ENCODE measurements at regions not wholly inside any gene's neighbourhood (a gene's known extent, or its start where the extent isn't known, plus 50 kb on each side); places are given as distances from the start of the nearest gene placed in this dataset.

GRCh38 chr7:7112868-7113267 lies 69.5 kb upstream of the C1GALT1 start:
- Mint-ChIP-seq H3K4me3 (no peak overlapping the region), H3K27ac (no peak overlapping the region), H3K27me3 (no peaks in the 10 kb centered on the region), H3K36me3 (ENCODE audit: low read depth) (peaks cover 3% of the 10 kb centered on the region), H3K9me3 (peaks cover 2% of the 10 kb centered on the region), H3K4me1 (no peaks in the 10 kb centered on the region)
- intact Hi-C loops (cut with micrococcal nuclease): no loop called here
- ChIA-PET CTCF (no interaction called here), POLR2A (no interaction called here)
- TF ChIP-seq CTCF (IDR thresholded peaks at IDR 0.05): no peak
- no peak for ATAC-seq (ENCODE audit: low read depth)
- DNase-seq: no peak

GRCh38 chr7:7114575-7115291 lies 67.6 kb upstream of the C1GALT1 start:
- no peak for DNase-seq
- H3K4me3 Mint-ChIP-seq: no peak overlapping the region
- TF ChIP-seq CTCF (IDR thresholded peaks at IDR 0.05): no peak
- no peaks in the 10 kb centered on the region for H3K9me3 Mint-ChIP-seq
- ATAC-seq (ENCODE audit: low read depth): no peak
- CTCF ChIA-PET: interaction anchor here (1.4 to 1.7 kb wide), 3 partner anchors 10 to 67 kb away, joined by 3 to 4 read pairs (median 3); partner anchors contain the start of gene C1GALT1
- POLR2A ChIA-PET: no interaction called here
- intact Hi-C loops (cut with micrococcal nuclease): no loop called here
- H3K4me1 Mint-ChIP-seq: no peaks in the 10 kb centered on the region
- no peaks in the 10 kb centered on the region for H3K27me3 Mint-ChIP-seq
- no peak overlapping the region for H3K27ac Mint-ChIP-seq
- peaks cover 2% of the 10 kb centered on the region for H3K36me3 Mint-ChIP-seq (ENCODE audit: low read depth)

GRCh38 chr7:7117935-7118586 lies 64.3 kb upstream of the C1GALT1 start:
- ATAC-seq (ENCODE audit: low read depth): no peak
- Mint-ChIP-seq H3K4me1 (no peaks in the 10 kb centered on the region), H3K27me3 (no peaks in the 10 kb centered on the region), H3K4me3 (no peak overlapping the region), H3K9me3 (no peaks in the 10 kb centered on the region), H3K36me3 (ENCODE audit: low read depth) (no peaks in the 10 kb centered on the region), H3K27ac (no peak overlapping the region)
- no peak for DNase-seq
- CTCF ChIA-PET: interaction anchor here (1.6 kb wide), 1 partner anchor 63 kb away, joined by 4 read pairs; no protein-coding TSS in a partner anchor
- no peak for TF ChIP-seq CTCF (IDR thresholded peaks at IDR 0.05)
- POLR2A ChIA-PET: no interaction called here
- intact Hi-C loops (cut with micrococcal nuclease): no loop called here

- DNase-seq: no peak
- Mint-ChIP-seq H3K4me3 (no peak overlapping the region), H3K4me1 (no peaks in the 10 kb centered on the region), H3K27ac (no peak overlapping the region), H3K27me3 (no peaks in the 10 kb centered on the region), H3K36me3 (ENCODE audit: low read depth) (no peaks in the 10 kb centered on the region), H3K9me3 (no peaks in the 10 kb centered on the region)
- ChIA-PET POLR2A (no interaction called here), CTCF (no interaction called here)
- no peak for TF ChIP-seq CTCF (IDR thresholded peaks at IDR 0.05)
- no peak for ATAC-seq (ENCODE audit: low read depth)
- intact Hi-C loops (cut with micrococcal nuclease): no loop called here
These were observed 63.5 kb upstream of the C1GALT1 start for GRCh38 chr7:7118822-7119221.

- Mint-ChIP-seq H3K4me1 (no peaks in the 10 kb centered on the region), H3K9me3 (no peaks in the 10 kb centered on the region), H3K4me3 (no peak overlapping the region), H3K36me3 (ENCODE audit: low read depth) (no peaks in the 10 kb centered on the region), H3K27me3 (peaks cover 2% of the 10 kb centered on the region), H3K27ac (no peak overlapping the region)
- intact Hi-C loops (cut with micrococcal nuclease): no loop called here
- ChIA-PET CTCF (no interaction called here), POLR2A (no interaction called here)
- TF ChIP-seq CTCF (IDR thresholded peaks at IDR 0.05): no peak
- DNase-seq (no peak), ATAC-seq (ENCODE audit: low read depth) (no peak)
These were observed 62.6 kb upstream of the C1GALT1 start for GRCh38 chr7:7119729-7120128.

Data from activated B cell treated with CpG ODN at 0.5 μM for 24 hours (primary cell).